ENCODE measurements at regions not wholly inside any gene's neighbourhood (a gene's known extent, or its start where the extent isn't known, plus 50 kb on each side); places are given as distances from the start of the nearest gene placed in this dataset.
"Not testable (repeated sequence)": the region's sequence is repeated elsewhere in the genome, so short reads cannot be mapped to it uniquely, and the experiment has no call there.

- Mint-ChIP-seq H3K9me3 (ENCODE audit: unreplicated experiment) (no peaks in the 10 kb centered on the region), H3K27ac (ENCODE audit: unreplicated experiment) (no peak overlapping the region), H3K4me1 (ENCODE audit: unreplicated experiment) (no peaks in the 10 kb centered on the region), H3K4me3 (ENCODE audit: unreplicated experiment) (no peak overlapping the region), H3K36me3 (ENCODE audit: low read depth, unreplicated experiment) (no peaks in the 10 kb centered on the region), H3K27me3 (ENCODE audit: unreplicated experiment) (peaks cover 2% of the 10 kb centered on the region)
- no peak for TF ChIP-seq CTCF (IDR thresholded peaks at IDR 0.05; ENCODE audit: unreplicated experiment)
- no peak for DNase-seq (ENCODE audit: low spot score)
These were observed 366.9 kb downstream of the XPNPEP1 start for GRCh38 chr10:109556399-109556798.

GRCh38 chr10:109542050-109542603 is 381.2 kb downstream of the XPNPEP1 start:
- H3K9me3 Mint-ChIP-seq (ENCODE audit: unreplicated experiment); DNase-seq (ENCODE audit: low spot score); H3K27ac Mint-ChIP-seq (ENCODE audit: unreplicated experiment); H3K36me3 Mint-ChIP-seq (ENCODE audit: low read depth, unreplicated experiment); H3K27me3 Mint-ChIP-seq (ENCODE audit: unreplicated experiment); H3K4me1 Mint-ChIP-seq (ENCODE audit: unreplicated experiment); H3K4me3 Mint-ChIP-seq (ENCODE audit: unreplicated experiment): not testable (repeated sequence)

GRCh38 chr10:109534193-109534592 is 389.1 kb downstream of the XPNPEP1 start:
- H3K27ac Mint-ChIP-seq (ENCODE audit: unreplicated experiment) = no peak overlapping the region
- no peaks in the 10 kb centered on the region for H3K4me1 Mint-ChIP-seq (ENCODE audit: unreplicated experiment)
- H3K9me3 Mint-ChIP-seq (ENCODE audit: unreplicated experiment) = no peaks in the 10 kb centered on the region
- no peaks in the 10 kb centered on the region for H3K27me3 Mint-ChIP-seq (ENCODE audit: unreplicated experiment)
- peaks cover 5% of the 10 kb centered on the region for H3K36me3 Mint-ChIP-seq (ENCODE audit: low read depth, unreplicated experiment)
- H3K4me3 Mint-ChIP-seq (ENCODE audit: unreplicated experiment) = no peak overlapping the region
- no peak for TF ChIP-seq CTCF (IDR thresholded peaks at IDR 0.05; ENCODE audit: unreplicated experiment)
- DNase-seq (ENCODE audit: low spot score) = no peak

- no peaks in the 10 kb centered on the region for H3K9me3 Mint-ChIP-seq (ENCODE audit: unreplicated experiment)
- no peaks in the 10 kb centered on the region for H3K27me3 Mint-ChIP-seq (ENCODE audit: unreplicated experiment)
- no peak overlapping the region for H3K27ac Mint-ChIP-seq (ENCODE audit: unreplicated experiment)
- no peak for DNase-seq (ENCODE audit: low spot score)
- H3K36me3 Mint-ChIP-seq (ENCODE audit: low read depth, unreplicated experiment) = peaks cover 8% of the 10 kb centered on the region
- no peaks in the 10 kb centered on the region for H3K4me1 Mint-ChIP-seq (ENCODE audit: unreplicated experiment)
- TF ChIP-seq CTCF (IDR thresholded peaks at IDR 0.05; ENCODE audit: unreplicated experiment) = no peak
- H3K4me3 Mint-ChIP-seq (ENCODE audit: unreplicated experiment) = no peak overlapping the region
These were observed 394.1 kb downstream of the XPNPEP1 start for GRCh38 chr10:109529258-109529657.

GRCh38 chr10:109517748-109518147 is 405.6 kb downstream of the XPNPEP1 start:
- Mint-ChIP-seq H3K4me1 (ENCODE audit: unreplicated experiment) (no peaks in the 10 kb centered on the region), H3K27ac (ENCODE audit: unreplicated experiment) (no peak overlapping the region), H3K4me3 (ENCODE audit: unreplicated experiment) (no peak overlapping the region), H3K36me3 (ENCODE audit: low read depth, unreplicated experiment) (no peaks in the 10 kb centered on the region), H3K9me3 (ENCODE audit: unreplicated experiment) (no peaks in the 10 kb centered on the region), H3K27me3 (ENCODE audit: unreplicated experiment) (no peaks in the 10 kb centered on the region)
- TF ChIP-seq CTCF (IDR thresholded peaks at IDR 0.05; ENCODE audit: unreplicated experiment) = no peak
- DNase-seq (ENCODE audit: low spot score) = no peak

Measured in endothelial cell (in vitro differentiated cells).